IMR-90 (cell line): ENCODE measurements at regions not wholly inside any gene's neighbourhood (a gene's known extent, or its start where the extent isn't known, plus 50 kb on each side); places are given as distances from the start of the nearest gene placed in this dataset.

Experiments
- BHLHE40 ChIP-seq: fragments of 150-350 bp; IDR thresholded peaks from 2 replicates; pipeline ENCODE4 v1.6.1; 2016; ENCODE audit warnings: mild to moderate bottlenecking, low read depth, low read length
- CEBPB ChIP-seq: IDR thresholded peaks from 2 replicates; pipeline ENCODE4 v1.6.1; 2012; ENCODE audit warnings: low read depth, low read length, improper control_type of control experiment
- CHD1 ChIP-seq: IDR thresholded peaks from 2 replicates; pipeline ENCODE4 v1.6.1; 2012; ENCODE audit warnings: low read depth, low read length, improper control_type of control experiment
- CTCF ChIP-seq: conservative IDR thresholded peaks from 2 replicates; pipeline ENCODE4 v1.5.1; 2012; ENCODE audit warnings: mild to moderate bottlenecking, low read depth, low read length, improper control_type of control experiment
- MAZ ChIP-seq: IDR thresholded peaks from 2 replicates; pipeline ENCODE4 v1.6.1; 2012; ENCODE audit warnings: low read depth, mild to moderate bottlenecking, low read length, improper control_type of control experiment, moderate library complexity, borderline replicate concordance
- NFE2L2 ChIP-seq: fragments of 150-350 bp; IDR thresholded peaks from 2 replicates; pipeline ENCODE4 v1.6.1; 2016; ENCODE audit warnings: low read depth, mild to moderate bottlenecking, low read length
- POLR2A ChIP-seq: IDR thresholded peaks from 2 replicates; pipeline ENCODE4 v1.6.1; 2012; ENCODE audit warnings: mild to moderate bottlenecking, low read depth, low read length
- RCOR1 ChIP-seq: IDR thresholded peaks from 2 replicates; pipeline ENCODE4 v1.6.1; 2012; ENCODE audit warnings: mild to moderate bottlenecking, low read length, improper control_type of control experiment; ENCODE audit not compliant: insufficient replicate concordance
- USF2 ChIP-seq: fragments of 150-350 bp; IDR thresholded peaks from 2 replicates; pipeline ENCODE4 v1.6.1; 2017; ENCODE audit warnings: mild to moderate bottlenecking, antibody characterized with exemption, low read length, low read depth

GRCh38 chr3:80213086-80213485 is 445.3 kb upstream of the ROBO1 start:
- TF ChIP-seq USF2 = no peak
- no peak for TF ChIP-seq RCOR1
- no peak for TF ChIP-seq CTCF
- no peak for TF ChIP-seq CHD1
- no peak for TF ChIP-seq MAZ
- no peak for TF ChIP-seq NFE2L2
- TF ChIP-seq CEBPB = no peak
- no peak for TF ChIP-seq POLR2A
- TF ChIP-seq BHLHE40 = no peak
